ENCODE measurements at regions not wholly inside any gene's neighbourhood (a gene's known extent, or its start where the extent isn't known, plus 50 kb on each side); places are given as distances from the start of the nearest gene placed in this dataset.

GRCh38 chr2:8628179-8628865, 53.5 kb upstream of the ID2 start:
- no peak overlapping the region for H3K4me3 ChIP-seq (ENCODE audit: low read depth, low read length)
- TF ChIP-seq, protein P1, sequence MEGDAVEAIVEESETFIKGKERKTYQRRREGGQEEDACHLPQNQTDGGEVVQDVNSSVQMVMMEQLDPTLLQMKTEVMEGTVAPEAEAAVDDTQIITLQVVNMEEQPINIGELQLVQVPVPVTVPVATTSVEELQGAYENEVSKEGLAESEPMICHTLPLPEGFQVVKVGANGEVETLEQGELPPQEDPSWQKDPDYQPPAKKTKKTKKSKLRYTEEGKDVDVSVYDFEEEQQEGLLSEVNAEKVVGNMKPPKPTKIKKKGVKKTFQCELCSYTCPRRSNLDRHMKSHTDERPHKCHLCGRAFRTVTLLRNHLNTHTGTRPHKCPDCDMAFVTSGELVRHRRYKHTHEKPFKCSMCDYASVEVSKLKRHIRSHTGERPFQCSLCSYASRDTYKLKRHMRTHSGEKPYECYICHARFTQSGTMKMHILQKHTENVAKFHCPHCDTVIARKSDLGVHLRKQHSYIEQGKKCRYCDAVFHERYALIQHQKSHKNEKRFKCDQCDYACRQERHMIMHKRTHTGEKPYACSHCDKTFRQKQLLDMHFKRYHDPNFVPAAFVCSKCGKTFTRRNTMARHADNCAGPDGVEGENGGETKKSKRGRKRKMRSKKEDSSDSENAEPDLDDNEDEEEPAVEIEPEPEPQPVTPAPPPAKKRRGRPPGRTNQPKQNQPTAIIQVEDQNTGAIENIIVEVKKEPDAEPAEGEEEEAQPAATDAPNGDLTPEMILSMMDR (conservative IDR thresholded peaks at IDR 0.05; ENCODE audit: low read depth, low read length), result peak; percentile 43
- no peak for DNase-seq (ENCODE audit: low read depth)

DNA sequence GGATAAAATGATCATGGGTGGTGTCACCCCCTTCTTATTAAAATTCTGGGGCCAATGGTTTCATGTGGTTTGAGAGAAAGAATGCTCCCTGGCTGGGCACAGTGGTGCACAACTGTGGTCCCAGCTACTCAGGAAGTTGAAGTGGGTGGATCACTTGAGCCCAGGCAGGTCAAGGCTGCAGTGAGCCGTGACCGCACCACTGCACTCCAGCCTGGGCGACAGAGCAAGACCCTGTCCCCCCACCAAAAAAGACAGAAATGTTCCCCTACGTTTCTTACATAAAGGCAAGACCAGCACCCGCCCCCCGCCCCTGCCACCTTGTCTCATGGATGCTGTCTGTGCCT, 53.0 kb upstream of the ID2 start:
- no peak for DNase-seq (ENCODE audit: low read depth)
- TF ChIP-seq, protein P1 (conservative IDR thresholded peaks at IDR 0.05; ENCODE audit: low read depth, low read length), result no peak
- no peak overlapping the region for H3K4me3 ChIP-seq (ENCODE audit: low read depth, low read length)

DNA sequence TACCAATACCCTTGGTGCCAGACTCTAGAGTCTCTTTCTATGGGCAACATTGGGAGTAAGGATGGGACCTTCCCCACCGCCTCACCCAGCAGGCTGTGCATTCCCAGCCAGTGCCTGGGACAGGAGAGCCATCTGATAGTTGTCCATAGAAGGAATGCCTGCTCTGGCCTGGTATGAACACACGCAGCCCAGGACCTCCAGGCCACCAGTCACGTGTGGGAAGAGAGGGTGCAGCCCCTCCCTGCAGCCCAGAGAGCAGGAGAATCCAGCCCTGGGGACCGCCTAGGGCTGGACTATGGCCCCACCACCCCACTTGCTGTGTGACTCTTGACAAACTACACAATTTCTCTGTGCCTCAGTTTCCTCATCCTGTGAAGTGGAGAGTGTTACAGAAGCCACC, 52.5 kb upstream of the ID2 start:
- TF ChIP-seq, protein P1 (conservative IDR thresholded peaks at IDR 0.05; ENCODE audit: low read depth, low read length), result no peak
- no peak overlapping the region for H3K4me3 ChIP-seq (ENCODE audit: low read depth, low read length)
- DNase-seq (ENCODE audit: low read depth), result no peak

GRCh38 chr2:8630676-8631464, 51.0 kb upstream of the ID2 start:
- TF ChIP-seq, protein P1 (conservative IDR thresholded peaks at IDR 0.05; ENCODE audit: low read depth, low read length), result no peak
- DNase-seq (ENCODE audit: low read depth), result no peak
- H3K4me3 ChIP-seq (ENCODE audit: low read depth, low read length), result no peak overlapping the region

DNA sequence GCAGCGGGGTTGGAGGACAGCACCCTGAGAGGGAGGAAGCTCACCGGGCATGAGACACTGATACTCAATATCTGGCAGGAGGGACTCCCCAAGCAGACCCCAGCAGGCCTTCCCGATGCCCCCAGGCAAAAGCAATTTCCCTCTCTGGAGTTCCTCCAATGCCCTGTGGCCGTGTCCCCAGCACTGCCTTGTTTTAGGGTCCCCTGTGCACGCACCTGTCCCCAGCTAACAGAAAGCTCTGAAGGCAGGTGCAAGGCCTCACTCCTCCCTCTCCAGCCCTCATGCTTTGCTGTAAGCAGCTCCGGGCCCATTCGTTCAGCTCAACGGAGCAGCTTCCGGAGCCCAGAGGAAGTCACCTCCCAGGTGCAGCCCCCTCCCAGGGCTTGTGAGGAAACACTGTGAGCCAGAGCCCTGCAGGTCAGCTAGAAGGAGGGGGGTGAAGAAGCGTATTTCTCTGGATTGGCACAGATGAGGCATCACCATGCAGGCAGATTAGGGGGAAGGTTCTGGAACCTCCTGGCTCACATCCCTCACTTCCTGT, 50.3 kb upstream of the ID2 start:
- no peak for DNase-seq (ENCODE audit: low read depth)
- TF ChIP-seq, protein P1 (conservative IDR thresholded peaks at IDR 0.05; ENCODE audit: low read depth, low read length), result no peak
- H3K4me3 ChIP-seq (ENCODE audit: low read depth, low read length), result no peak overlapping the region

Measured in epithelial cell of proximal tubule (primary cell).